ENCODE measurements at regions not wholly inside any gene's neighbourhood (a gene's known extent, or its start where the extent isn't known, plus 50 kb on each side); places are given as distances from the start of the nearest gene placed in this dataset.

DNA sequence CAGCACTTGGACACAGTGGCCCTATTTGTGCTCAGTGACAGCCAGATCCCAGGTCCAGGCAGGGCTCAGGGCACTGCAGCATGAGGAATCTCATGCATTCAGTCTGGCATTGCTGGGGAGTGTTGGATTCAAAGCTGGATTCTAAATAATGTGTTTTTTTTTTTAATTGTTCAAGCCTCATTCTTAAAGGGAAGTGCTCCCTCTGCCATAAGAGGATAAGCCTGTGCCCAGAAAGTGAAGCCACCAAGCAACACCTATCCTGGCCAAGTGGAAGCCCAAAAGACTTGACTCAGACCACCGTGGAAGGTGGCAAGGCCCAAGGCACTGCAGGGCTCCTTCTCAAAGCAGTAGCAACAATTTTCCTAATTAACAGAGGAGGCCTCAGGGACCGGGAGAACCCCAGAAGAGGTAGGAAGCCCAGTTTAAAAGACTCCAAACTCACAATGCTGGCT is 135.6 kb downstream of the ACTL7B start:
- TF ChIP-seq, protein P1, sequence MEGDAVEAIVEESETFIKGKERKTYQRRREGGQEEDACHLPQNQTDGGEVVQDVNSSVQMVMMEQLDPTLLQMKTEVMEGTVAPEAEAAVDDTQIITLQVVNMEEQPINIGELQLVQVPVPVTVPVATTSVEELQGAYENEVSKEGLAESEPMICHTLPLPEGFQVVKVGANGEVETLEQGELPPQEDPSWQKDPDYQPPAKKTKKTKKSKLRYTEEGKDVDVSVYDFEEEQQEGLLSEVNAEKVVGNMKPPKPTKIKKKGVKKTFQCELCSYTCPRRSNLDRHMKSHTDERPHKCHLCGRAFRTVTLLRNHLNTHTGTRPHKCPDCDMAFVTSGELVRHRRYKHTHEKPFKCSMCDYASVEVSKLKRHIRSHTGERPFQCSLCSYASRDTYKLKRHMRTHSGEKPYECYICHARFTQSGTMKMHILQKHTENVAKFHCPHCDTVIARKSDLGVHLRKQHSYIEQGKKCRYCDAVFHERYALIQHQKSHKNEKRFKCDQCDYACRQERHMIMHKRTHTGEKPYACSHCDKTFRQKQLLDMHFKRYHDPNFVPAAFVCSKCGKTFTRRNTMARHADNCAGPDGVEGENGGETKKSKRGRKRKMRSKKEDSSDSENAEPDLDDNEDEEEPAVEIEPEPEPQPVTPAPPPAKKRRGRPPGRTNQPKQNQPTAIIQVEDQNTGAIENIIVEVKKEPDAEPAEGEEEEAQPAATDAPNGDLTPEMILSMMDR (IDR thresholded peaks at IDR 0.05) = no peak
- TF ChIP-seq POLR2A (IDR thresholded peaks at IDR 0.05) = no peak

Data from adrenal gland (tissue), 5 donors.